Neural crest cell (in vitro differentiated cells): ENCODE measurements at regions not wholly inside any gene's neighbourhood (a gene's known extent, or its start where the extent isn't known, plus 50 kb on each side); places are given as distances from the start of the nearest gene placed in this dataset.

Experiments used
- DNase-seq: peaks from one replicate; pipeline ENCODE4 v3.0.0; 2021; ENCODE audit warnings: low read depth, mixed read lengths, low spot score
- H3K27ac Mint-ChIP-seq: one replicate; pipeline ENCODE4 v1.8.0; 2021; ENCODE audit warnings: mild to moderate bottlenecking, mixed read lengths; ENCODE audit not compliant: unreplicated experiment
- H3K27me3 Mint-ChIP-seq: 2 replicates; pipeline ENCODE4 v1.8.0; 2021; ENCODE audit warnings: low read depth, mild to moderate bottlenecking, mixed read lengths
- H3K36me3 Mint-ChIP-seq: 2 replicates; pipeline ENCODE4 v1.8.0; 2021; ENCODE audit warnings: low read depth, mild to moderate bottlenecking, mixed read lengths
- H3K4me1 Mint-ChIP-seq: 2 replicates; pipeline ENCODE4 v1.8.0; 2021; ENCODE audit warnings: mixed read lengths
- H3K4me3 Mint-ChIP-seq: one replicate; pipeline ENCODE4 v1.8.0; 2021; ENCODE audit warnings: mild to moderate bottlenecking, mixed read lengths
- H3K9me3 Mint-ChIP-seq: 2 replicates; pipeline ENCODE4 v1.8.0; 2021; ENCODE audit warnings: mixed read lengths
- TF ChIP-seq, protein P1 (sequence below): fragments of 200-600 bp; sonication (generic); conservative IDR thresholded peaks from 2 replicates; pipeline ENCODE4 v1.5.0; 2021; ENCODE audit warnings: antibody characterized with exemption, mild to moderate bottlenecking

- H3K4me3 Mint-ChIP-seq, result no peak overlapping the region
- TF ChIP-seq, protein P1, sequence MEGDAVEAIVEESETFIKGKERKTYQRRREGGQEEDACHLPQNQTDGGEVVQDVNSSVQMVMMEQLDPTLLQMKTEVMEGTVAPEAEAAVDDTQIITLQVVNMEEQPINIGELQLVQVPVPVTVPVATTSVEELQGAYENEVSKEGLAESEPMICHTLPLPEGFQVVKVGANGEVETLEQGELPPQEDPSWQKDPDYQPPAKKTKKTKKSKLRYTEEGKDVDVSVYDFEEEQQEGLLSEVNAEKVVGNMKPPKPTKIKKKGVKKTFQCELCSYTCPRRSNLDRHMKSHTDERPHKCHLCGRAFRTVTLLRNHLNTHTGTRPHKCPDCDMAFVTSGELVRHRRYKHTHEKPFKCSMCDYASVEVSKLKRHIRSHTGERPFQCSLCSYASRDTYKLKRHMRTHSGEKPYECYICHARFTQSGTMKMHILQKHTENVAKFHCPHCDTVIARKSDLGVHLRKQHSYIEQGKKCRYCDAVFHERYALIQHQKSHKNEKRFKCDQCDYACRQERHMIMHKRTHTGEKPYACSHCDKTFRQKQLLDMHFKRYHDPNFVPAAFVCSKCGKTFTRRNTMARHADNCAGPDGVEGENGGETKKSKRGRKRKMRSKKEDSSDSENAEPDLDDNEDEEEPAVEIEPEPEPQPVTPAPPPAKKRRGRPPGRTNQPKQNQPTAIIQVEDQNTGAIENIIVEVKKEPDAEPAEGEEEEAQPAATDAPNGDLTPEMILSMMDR, result no peak
- no peak overlapping the region for H3K27ac Mint-ChIP-seq
- DNase-seq, result no peak
- H3K27me3 Mint-ChIP-seq, result no peaks in the 10 kb centered on the region
- peaks cover 6% of the 10 kb centered on the region for H3K36me3 Mint-ChIP-seq
- H3K9me3 Mint-ChIP-seq, result peaks cover 17% of the 10 kb centered on the region
- peaks cover 10% of the 10 kb centered on the region for H3K4me1 Mint-ChIP-seq
These were observed 172.3 kb upstream of the CDH6 start for GRCh38 chr5:31021181-31021624.

GRCh38 chr5:31008231-31008630 is 185.3 kb upstream of the CDH6 start:
- Mint-ChIP-seq H3K27me3 (no peaks in the 10 kb centered on the region), H3K27ac (no peak overlapping the region), H3K36me3 (peaks cover 11% of the 10 kb centered on the region), H3K4me1 (no peaks in the 10 kb centered on the region), H3K9me3 (peaks cover 20% of the 10 kb centered on the region), H3K4me3 (no peak overlapping the region)
- TF ChIP-seq, protein P1, result no peak
- DNase-seq, result no peak

DNA sequence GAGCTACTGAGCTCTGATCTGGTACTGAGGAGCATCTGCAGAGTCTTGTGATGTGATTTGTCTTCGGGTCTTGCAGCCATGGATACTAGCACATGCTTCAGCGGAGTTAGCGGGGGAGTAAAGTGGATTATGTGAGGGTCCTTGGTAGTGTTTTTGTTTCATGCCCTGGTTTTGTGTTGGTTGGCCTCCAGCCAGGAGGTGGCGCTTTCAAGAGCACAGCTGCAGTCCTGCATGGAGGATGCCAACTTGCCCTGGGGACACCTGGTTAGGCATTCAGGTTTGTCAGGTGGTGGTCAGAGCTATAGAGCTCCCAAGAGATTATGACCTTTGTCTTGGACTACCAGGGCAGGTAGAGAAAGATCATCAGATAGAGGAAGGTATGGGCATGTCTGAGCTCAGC is 185.8 kb upstream of the CDH6 start:
- TF ChIP-seq, protein P1, result no peak
- H3K27me3 Mint-ChIP-seq, result no peaks in the 10 kb centered on the region
- H3K27ac Mint-ChIP-seq, result no peak overlapping the region
- peaks cover 11% of the 10 kb centered on the region for H3K36me3 Mint-ChIP-seq
- H3K4me3 Mint-ChIP-seq, result no peak overlapping the region
- H3K4me1 Mint-ChIP-seq, result no peaks in the 10 kb centered on the region
- peaks cover 20% of the 10 kb centered on the region for H3K9me3 Mint-ChIP-seq
- no peak for DNase-seq

DNA sequence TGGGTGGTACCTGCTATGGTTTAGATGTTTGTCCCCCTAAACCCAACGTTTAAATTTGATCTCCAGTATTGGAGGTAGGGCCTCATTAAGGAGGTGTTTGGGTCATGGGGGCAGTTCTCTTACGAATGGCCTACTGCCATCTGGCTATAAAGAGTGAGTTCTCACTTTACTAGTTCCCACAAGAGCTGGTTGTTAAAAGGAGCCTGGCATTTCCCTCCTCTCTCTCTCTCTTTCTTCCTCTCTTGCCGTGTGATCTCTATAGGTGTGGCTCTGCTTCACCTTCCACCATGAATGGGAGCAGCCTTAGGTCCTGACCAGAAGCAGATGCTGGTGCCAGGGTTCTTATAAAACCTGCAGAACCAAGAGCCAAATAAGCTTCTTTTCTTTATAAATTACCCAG is 193.2 kb upstream of the CDH6 start:
- Mint-ChIP-seq H3K36me3 (peaks cover 18% of the 10 kb centered on the region), H3K27ac (no peak overlapping the region), H3K4me3 (no peak overlapping the region), H3K9me3 (peaks cover 13% of the 10 kb centered on the region), H3K27me3 (no peaks in the 10 kb centered on the region), H3K4me1 (peaks cover 17% of the 10 kb centered on the region)
- no peak for DNase-seq
- TF ChIP-seq, protein P1, result no peak

GRCh38 chr5:30997681-30998080 is 195.8 kb upstream of the CDH6 start:
- Mint-ChIP-seq H3K36me3 (peaks cover 14% of the 10 kb centered on the region), H3K4me1 (peaks cover 40% of the 10 kb centered on the region), H3K4me3 (no peak overlapping the region), H3K9me3 (peaks cover 10% of the 10 kb centered on the region), H3K27ac (no peak overlapping the region), H3K27me3 (no peaks in the 10 kb centered on the region)
- TF ChIP-seq, protein P1, result no peak
- DNase-seq, result no peak

GRCh38 chr5:30994902-30995301 is 198.6 kb upstream of the CDH6 start:
- TF ChIP-seq, protein P1, result no peak

More at GRCh38 chr5:30994902-30995301, 198.6 kb upstream of the CDH6 start:
- no peak for DNase-seq
- H3K4me1 Mint-ChIP-seq, result peaks cover 51% of the 10 kb centered on the region
- H3K4me3 Mint-ChIP-seq, result peak overlapping the region; percentile 39
- H3K27me3 Mint-ChIP-seq, result no peaks in the 10 kb centered on the region
- peak overlapping the region; percentile 47 for H3K27ac Mint-ChIP-seq
- peaks cover 3% of the 10 kb centered on the region for H3K9me3 Mint-ChIP-seq
- peaks cover 13% of the 10 kb centered on the region for H3K36me3 Mint-ChIP-seq
